ENCODE measurements at regions not wholly inside any gene's neighbourhood (a gene's known extent, or its start where the extent isn't known, plus 50 kb on each side); places are given as distances from the start of the nearest gene placed in this dataset.

DNA sequence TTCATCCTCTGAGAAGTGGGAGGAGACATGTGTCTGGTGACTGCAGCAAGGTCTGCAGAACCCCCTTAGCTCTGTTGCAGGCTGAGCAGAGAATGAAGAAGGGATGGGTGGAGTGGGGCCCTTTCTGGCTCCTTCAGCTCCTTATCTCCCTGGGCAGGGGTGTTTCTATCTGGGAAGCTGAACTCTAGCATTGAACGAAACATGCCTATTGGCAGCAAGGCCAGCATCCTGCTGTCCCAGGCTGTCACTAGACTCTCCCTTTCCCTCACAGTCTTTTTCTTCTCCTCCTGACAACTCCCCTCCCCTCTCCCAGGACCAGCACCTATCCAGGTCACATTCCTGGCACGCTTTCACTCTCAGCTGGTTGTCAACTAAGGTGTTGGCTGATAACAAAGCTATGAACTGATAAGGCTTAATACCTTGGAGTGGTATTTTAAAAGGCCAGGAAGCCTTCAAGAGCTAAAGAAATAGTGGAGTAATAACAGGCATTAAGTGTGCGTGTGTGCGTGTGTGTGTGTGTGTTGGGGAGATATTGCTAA lies 128.8 kb upstream of the FZD8 start:
- TF ChIP-seq, protein P1, sequence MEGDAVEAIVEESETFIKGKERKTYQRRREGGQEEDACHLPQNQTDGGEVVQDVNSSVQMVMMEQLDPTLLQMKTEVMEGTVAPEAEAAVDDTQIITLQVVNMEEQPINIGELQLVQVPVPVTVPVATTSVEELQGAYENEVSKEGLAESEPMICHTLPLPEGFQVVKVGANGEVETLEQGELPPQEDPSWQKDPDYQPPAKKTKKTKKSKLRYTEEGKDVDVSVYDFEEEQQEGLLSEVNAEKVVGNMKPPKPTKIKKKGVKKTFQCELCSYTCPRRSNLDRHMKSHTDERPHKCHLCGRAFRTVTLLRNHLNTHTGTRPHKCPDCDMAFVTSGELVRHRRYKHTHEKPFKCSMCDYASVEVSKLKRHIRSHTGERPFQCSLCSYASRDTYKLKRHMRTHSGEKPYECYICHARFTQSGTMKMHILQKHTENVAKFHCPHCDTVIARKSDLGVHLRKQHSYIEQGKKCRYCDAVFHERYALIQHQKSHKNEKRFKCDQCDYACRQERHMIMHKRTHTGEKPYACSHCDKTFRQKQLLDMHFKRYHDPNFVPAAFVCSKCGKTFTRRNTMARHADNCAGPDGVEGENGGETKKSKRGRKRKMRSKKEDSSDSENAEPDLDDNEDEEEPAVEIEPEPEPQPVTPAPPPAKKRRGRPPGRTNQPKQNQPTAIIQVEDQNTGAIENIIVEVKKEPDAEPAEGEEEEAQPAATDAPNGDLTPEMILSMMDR (IDR thresholded peaks at IDR 0.05), result no peak
- TF ChIP-seq POLR2A (IDR thresholded peaks at IDR 0.05), result no peak
- Histone ChIP-seq H3K4me1 (peaks cover 0 to 6% (median 0%) of the 10 kb centered on the region in 4 donors), H3K4me3 (no peak overlapping the region), H3K9me3 (no peaks in the 10 kb centered on the region), H3K36me3 (no peaks in the 10 kb centered on the region), H3K27me3 (no peaks in the 10 kb centered on the region), H3K27ac (no peak overlapping the region)
- DNase-seq (no peak), ATAC-seq (no peak)
- WGBS (ENCODE audit: insufficient coverage, low coverage, low lambda C conversion rate, missing lambda C conversion rate), result 71% methylated on average over 4 of the region's 4 CpGs
- intact Hi-C loops (cut with DNase I), result no loop called here

DNA sequence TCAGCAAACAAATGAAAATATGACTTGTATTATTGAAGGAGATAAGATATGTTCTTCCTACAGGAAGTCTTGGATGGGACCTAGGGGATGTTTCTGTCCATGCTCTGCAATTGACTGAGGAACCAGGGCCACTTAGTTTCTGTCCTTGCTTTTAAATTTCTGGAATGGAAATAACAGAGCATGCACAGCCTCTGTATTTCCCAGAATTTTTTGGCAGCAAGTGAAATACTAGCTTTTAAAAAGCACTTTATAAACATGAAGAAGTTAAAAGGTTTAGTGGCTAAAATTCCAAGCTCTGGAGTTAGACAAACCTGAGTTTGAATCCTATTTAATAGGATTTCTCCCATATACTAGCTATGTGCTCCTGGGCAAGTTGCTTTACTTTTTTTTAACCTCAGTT lies 127.7 kb upstream of the FZD8 start:
- H3K4me3 ChIP-seq, result no peak overlapping the region
- no peaks in the 10 kb centered on the region for H3K9me3 ChIP-seq
- no peaks in the 10 kb centered on the region for H3K27me3 ChIP-seq
- TF ChIP-seq POLR2A (IDR thresholded peaks at IDR 0.05), result no peak
- TF ChIP-seq, protein P1 (IDR thresholded peaks at IDR 0.05), result no peak
- peaks cover 0 to 6% (median 0%) of the 10 kb centered on the region in 4 donors for H3K4me1 ChIP-seq
- H3K36me3 ChIP-seq, result no peaks in the 10 kb centered on the region
- intact Hi-C loops (cut with DNase I), result no loop called here
- DNase-seq (no peak), ATAC-seq (no peak)
- H3K27ac ChIP-seq, result no peak overlapping the region

- Histone ChIP-seq H3K4me3 (no peak overlapping the region), H3K27me3 (no peaks in the 10 kb centered on the region), H3K4me1 (peaks cover 0 to 6% (median 0%) of the 10 kb centered on the region in 4 donors), H3K27ac (no peak overlapping the region), H3K36me3 (no peaks in the 10 kb centered on the region), H3K9me3 (no peaks in the 10 kb centered on the region)
- no peak for DNase-seq
- ATAC-seq, result no peak
- WGBS (ENCODE audit: insufficient coverage, low coverage, low lambda C conversion rate, missing lambda C conversion rate), result 68% methylated on average over 6 of the region's 6 CpGs
- intact Hi-C loops (cut with DNase I), result no loop called here
- TF ChIP-seq POLR2A (IDR thresholded peaks at IDR 0.05), result no peak
- TF ChIP-seq, protein P1 (IDR thresholded peaks at IDR 0.05), result no peak
Measured at GRCh38 chr10:35768731-35769130, 126.6 kb upstream of the FZD8 start.

GRCh38 chr10:35768011-35768410 lies 125.9 kb upstream of the FZD8 start:
- no peak for TF ChIP-seq POLR2A (IDR thresholded peaks at IDR 0.05)
- TF ChIP-seq, protein P1 (IDR thresholded peaks at IDR 0.05), result no peak
- WGBS (ENCODE audit: insufficient coverage, low coverage, low lambda C conversion rate, missing lambda C conversion rate), result 49% methylated on average over 5 of the region's 5 CpGs
- Histone ChIP-seq H3K9me3 (no peaks in the 10 kb centered on the region), H3K27me3 (no peaks in the 10 kb centered on the region), H3K27ac (no peak overlapping the region), H3K4me3 (no peak overlapping the region), H3K36me3 (no peaks in the 10 kb centered on the region), H3K4me1 (peaks cover 0 to 6% (median 0%) of the 10 kb centered on the region in 4 donors)
- intact Hi-C loops (cut with DNase I), result no loop called here
- DNase-seq (no peak), ATAC-seq (no peak)

GRCh38 chr10:35765996-35766395 lies 123.9 kb upstream of the FZD8 start:
- intact Hi-C loops (cut with DNase I), result no loop called here
- Histone ChIP-seq H3K9me3 (no peaks in the 10 kb centered on the region), H3K27me3 (no peaks in the 10 kb centered on the region), H3K27ac (no peak overlapping the region), H3K4me1 (peaks cover 0 to 6% (median 0%) of the 10 kb centered on the region in 4 donors), H3K36me3 (no peaks in the 10 kb centered on the region), H3K4me3 (no peak overlapping the region)
- DNase-seq (no peak), ATAC-seq (no peak)
- WGBS (ENCODE audit: insufficient coverage, low coverage, low lambda C conversion rate, missing lambda C conversion rate), result 100% methylated on average over 3 of the region's 4 CpGs
- no peak for TF ChIP-seq POLR2A (IDR thresholded peaks at IDR 0.05)
- TF ChIP-seq, protein P1 (IDR thresholded peaks at IDR 0.05), result no peak

All from right lobe of liver (tissue), 6 donors.